ENCODE measurements at regions not wholly inside any gene's neighbourhood (a gene's known extent, or its start where the extent isn't known, plus 50 kb on each side); places are given as distances from the start of the nearest gene placed in this dataset.

DNA sequence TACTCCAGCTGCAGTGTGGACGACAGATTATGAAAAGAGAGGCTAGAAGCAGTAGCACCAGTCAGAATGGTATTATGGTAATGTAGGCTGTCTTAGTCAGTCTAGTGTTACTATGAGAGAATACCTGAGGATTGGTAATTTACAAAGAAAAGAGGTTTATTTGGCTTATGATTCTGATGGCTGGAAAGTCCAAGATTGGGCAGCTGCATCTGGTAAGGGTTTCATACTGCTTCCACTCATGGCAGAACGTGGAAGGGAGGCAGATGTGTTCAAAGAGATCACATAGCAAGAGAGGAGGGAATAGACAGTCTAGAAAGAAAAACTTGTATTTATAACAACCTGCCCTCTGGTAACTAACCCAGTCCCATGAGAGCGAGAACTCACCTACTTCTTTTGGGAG is 77.3 kb upstream of the NAV2 start:
- BruUV-seq (replicated peaks) = no TSS peak
- ChIA-PET CTCF (no interaction called here), POLR2A (no interaction called here)
- Histone ChIP-seq H3K27me3 (ENCODE audit: control insufficient read depth, insufficient read depth, low read length) (no peaks in the 10 kb centered on the region), H3K9me3 (ENCODE audit: control insufficient read depth, insufficient read depth, low read depth, low read length) (no peaks in the 10 kb centered on the region), H3K4me3 (ENCODE audit: low read depth in 2 of 2, low read length in 2 of 2) (no peak overlapping the region), H3K27ac (ENCODE audit: low read length) (no peak overlapping the region), H3K36me3 (ENCODE audit: control insufficient read depth, insufficient read depth, low read length) (no peaks in the 10 kb centered on the region), H3K4me1 (ENCODE audit: control insufficient read depth, insufficient read depth, low read length) (no peaks in the 10 kb centered on the region)
- DNase-seq (ENCODE audit: low read depth, low spot score) (no peak), ATAC-seq (no peak)
- in situ Hi-C loops (cut with HindIII; ENCODE audit: low pct_unique_long_range_greater_than_20kb, low sequenced_read_pairs) = no loop called here
- intact Hi-C loops (cut with micrococcal nuclease; ENCODE audit: unreplicated experiment) = no loop called here
- TF ChIP-seq, protein P1, sequence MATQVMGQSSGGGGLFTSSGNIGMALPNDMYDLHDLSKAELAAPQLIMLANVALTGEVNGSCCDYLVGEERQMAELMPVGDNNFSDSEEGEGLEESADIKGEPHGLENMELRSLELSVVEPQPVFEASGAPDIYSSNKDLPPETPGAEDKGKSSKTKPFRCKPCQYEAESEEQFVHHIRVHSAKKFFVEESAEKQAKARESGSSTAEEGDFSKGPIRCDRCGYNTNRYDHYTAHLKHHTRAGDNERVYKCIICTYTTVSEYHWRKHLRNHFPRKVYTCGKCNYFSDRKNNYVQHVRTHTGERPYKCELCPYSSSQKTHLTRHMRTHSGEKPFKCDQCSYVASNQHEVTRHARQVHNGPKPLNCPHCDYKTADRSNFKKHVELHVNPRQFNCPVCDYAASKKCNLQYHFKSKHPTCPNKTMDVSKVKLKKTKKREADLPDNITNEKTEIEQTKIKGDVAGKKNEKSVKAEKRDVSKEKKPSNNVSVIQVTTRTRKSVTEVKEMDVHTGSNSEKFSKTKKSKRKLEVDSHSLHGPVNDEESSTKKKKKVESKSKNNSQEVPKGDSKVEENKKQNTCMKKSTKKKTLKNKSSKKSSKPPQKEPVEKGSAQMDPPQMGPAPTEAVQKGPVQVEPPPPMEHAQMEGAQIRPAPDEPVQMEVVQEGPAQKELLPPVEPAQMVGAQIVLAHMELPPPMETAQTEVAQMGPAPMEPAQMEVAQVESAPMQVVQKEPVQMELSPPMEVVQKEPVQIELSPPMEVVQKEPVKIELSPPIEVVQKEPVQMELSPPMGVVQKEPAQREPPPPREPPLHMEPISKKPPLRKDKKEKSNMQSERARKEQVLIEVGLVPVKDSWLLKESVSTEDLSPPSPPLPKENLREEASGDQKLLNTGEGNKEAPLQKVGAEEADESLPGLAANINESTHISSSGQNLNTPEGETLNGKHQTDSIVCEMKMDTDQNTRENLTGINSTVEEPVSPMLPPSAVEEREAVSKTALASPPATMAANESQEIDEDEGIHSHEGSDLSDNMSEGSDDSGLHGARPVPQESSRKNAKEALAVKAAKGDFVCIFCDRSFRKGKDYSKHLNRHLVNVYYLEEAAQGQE (IDR thresholded peaks at IDR 0.05; ENCODE audit: insufficient read depth in 1 of 2, low read depth in 2 of 2, low read length in 1 of 2) = no peak
- TF ChIP-seq TCF7L2 (IDR thresholded peaks at IDR 0.05; ENCODE audit: low read depth, low read length) = no peak
- TF ChIP-seq SIN3A (IDR thresholded peaks at IDR 0.05; ENCODE audit: borderline replicate concordance, insufficient read depth, low read depth, low read length) = no peak
- TF ChIP-seq, protein P2, sequence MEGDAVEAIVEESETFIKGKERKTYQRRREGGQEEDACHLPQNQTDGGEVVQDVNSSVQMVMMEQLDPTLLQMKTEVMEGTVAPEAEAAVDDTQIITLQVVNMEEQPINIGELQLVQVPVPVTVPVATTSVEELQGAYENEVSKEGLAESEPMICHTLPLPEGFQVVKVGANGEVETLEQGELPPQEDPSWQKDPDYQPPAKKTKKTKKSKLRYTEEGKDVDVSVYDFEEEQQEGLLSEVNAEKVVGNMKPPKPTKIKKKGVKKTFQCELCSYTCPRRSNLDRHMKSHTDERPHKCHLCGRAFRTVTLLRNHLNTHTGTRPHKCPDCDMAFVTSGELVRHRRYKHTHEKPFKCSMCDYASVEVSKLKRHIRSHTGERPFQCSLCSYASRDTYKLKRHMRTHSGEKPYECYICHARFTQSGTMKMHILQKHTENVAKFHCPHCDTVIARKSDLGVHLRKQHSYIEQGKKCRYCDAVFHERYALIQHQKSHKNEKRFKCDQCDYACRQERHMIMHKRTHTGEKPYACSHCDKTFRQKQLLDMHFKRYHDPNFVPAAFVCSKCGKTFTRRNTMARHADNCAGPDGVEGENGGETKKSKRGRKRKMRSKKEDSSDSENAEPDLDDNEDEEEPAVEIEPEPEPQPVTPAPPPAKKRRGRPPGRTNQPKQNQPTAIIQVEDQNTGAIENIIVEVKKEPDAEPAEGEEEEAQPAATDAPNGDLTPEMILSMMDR (IDR thresholded peaks at IDR 0.05) = no peak
- TF ChIP-seq POLR2AphosphoS5 (IDR thresholded peaks at IDR 0.05; ENCODE audit: low read depth, low read length) = no peak

- ATAC-seq (0 out of 2 replicates have a peak, but pooled peaks have one; percentile 21), DNase-seq (ENCODE audit: low read depth, low spot score) (no peak)
- Histone ChIP-seq H3K4me3 (ENCODE audit: low read depth in 2 of 2, low read length in 2 of 2) (no peak overlapping the region), H3K9me3 (ENCODE audit: control insufficient read depth, insufficient read depth, low read depth, low read length) (no peaks in the 10 kb centered on the region), H3K27ac (ENCODE audit: low read length) (no peak overlapping the region), H3K4me1 (ENCODE audit: control insufficient read depth, insufficient read depth, low read length) (no peaks in the 10 kb centered on the region), H3K36me3 (ENCODE audit: control insufficient read depth, insufficient read depth, low read length) (no peaks in the 10 kb centered on the region), H3K27me3 (ENCODE audit: control insufficient read depth, insufficient read depth, low read length) (no peaks in the 10 kb centered on the region)
- in situ Hi-C loops (cut with HindIII; ENCODE audit: low pct_unique_long_range_greater_than_20kb, low sequenced_read_pairs) = no loop called here
- TF ChIP-seq, protein P1 (IDR thresholded peaks at IDR 0.05; ENCODE audit: insufficient read depth in 1 of 2, low read depth in 2 of 2, low read length in 1 of 2) = no peak
- TF ChIP-seq TCF7L2 (IDR thresholded peaks at IDR 0.05; ENCODE audit: low read depth, low read length) (no peak), SIN3A (IDR thresholded peaks at IDR 0.05; ENCODE audit: borderline replicate concordance, insufficient read depth, low read depth, low read length) (no peak), POLR2AphosphoS5 (IDR thresholded peaks at IDR 0.05; ENCODE audit: low read depth, low read length) (no peak)
- TF ChIP-seq, protein P2 (IDR thresholded peaks at IDR 0.05) = no peak
- BruUV-seq (replicated peaks) = no TSS peak
- intact Hi-C loops (cut with micrococcal nuclease; ENCODE audit: unreplicated experiment) = no loop called here
- ChIA-PET CTCF (no interaction called here), POLR2A (no interaction called here)
Observed at GRCh38 chr11:19633276-19633675, 79.4 kb upstream of the NAV2 start.
